ENCODE measurements at regions not wholly inside any gene's neighbourhood (a gene's known extent, or its start where the extent isn't known, plus 50 kb on each side); places are given as distances from the start of the nearest gene placed in this dataset.

GRCh38 chr5:98709681-98710080 lies 63.8 kb upstream of the RGMB start:
- TF ChIP-seq, protein P1, sequence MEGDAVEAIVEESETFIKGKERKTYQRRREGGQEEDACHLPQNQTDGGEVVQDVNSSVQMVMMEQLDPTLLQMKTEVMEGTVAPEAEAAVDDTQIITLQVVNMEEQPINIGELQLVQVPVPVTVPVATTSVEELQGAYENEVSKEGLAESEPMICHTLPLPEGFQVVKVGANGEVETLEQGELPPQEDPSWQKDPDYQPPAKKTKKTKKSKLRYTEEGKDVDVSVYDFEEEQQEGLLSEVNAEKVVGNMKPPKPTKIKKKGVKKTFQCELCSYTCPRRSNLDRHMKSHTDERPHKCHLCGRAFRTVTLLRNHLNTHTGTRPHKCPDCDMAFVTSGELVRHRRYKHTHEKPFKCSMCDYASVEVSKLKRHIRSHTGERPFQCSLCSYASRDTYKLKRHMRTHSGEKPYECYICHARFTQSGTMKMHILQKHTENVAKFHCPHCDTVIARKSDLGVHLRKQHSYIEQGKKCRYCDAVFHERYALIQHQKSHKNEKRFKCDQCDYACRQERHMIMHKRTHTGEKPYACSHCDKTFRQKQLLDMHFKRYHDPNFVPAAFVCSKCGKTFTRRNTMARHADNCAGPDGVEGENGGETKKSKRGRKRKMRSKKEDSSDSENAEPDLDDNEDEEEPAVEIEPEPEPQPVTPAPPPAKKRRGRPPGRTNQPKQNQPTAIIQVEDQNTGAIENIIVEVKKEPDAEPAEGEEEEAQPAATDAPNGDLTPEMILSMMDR (IDR thresholded peaks at IDR 0.05; ENCODE audit: unreplicated experiment) = no peak
- H3K4me1 Mint-ChIP-seq (ENCODE audit: insufficient read depth, unreplicated experiment) = no peaks in the 10 kb centered on the region
- H3K9me3 Mint-ChIP-seq (ENCODE audit: unreplicated experiment) = peaks cover 7% of the 10 kb centered on the region
- no peaks in the 10 kb centered on the region for H3K36me3 Mint-ChIP-seq (ENCODE audit: insufficient read depth, unreplicated experiment)
- ChIA-PET POLR2A (no interaction called here), CTCF (no interaction called here)
- DNase-seq (ENCODE audit: unreplicated experiment) = no peak
- H3K27ac Mint-ChIP-seq (ENCODE audit: low read depth, unreplicated experiment) = no peak overlapping the region
- no peaks in the 10 kb centered on the region for H3K27me3 Mint-ChIP-seq (ENCODE audit: insufficient read depth, unreplicated experiment)
- no peak overlapping the region for H3K4me3 Mint-ChIP-seq (ENCODE audit: unreplicated experiment)
- no TSS peak for BruUV-seq (replicated peaks)
- intact Hi-C loops (cut with micrococcal nuclease) = no loop called here

- CTCF ChIA-PET = interaction anchor here (0.8 kb wide), 1 partner anchor 77 kb away, joined by 3 read pairs; no protein-coding TSS in a partner anchor
- TF ChIP-seq, protein P1 (IDR thresholded peaks at IDR 0.05; ENCODE audit: unreplicated experiment) = no peak
- DNase-seq (ENCODE audit: unreplicated experiment) = no peak
- Mint-ChIP-seq H3K4me3 (ENCODE audit: unreplicated experiment) (no peak overlapping the region), H3K27ac (ENCODE audit: low read depth, unreplicated experiment) (no peak overlapping the region), H3K9me3 (ENCODE audit: unreplicated experiment) (no peaks in the 10 kb centered on the region), H3K4me1 (ENCODE audit: insufficient read depth, unreplicated experiment) (no peaks in the 10 kb centered on the region), H3K27me3 (ENCODE audit: insufficient read depth, unreplicated experiment) (no peaks in the 10 kb centered on the region), H3K36me3 (ENCODE audit: insufficient read depth, unreplicated experiment) (no peaks in the 10 kb centered on the region)
- intact Hi-C loops (cut with micrococcal nuclease) = no loop called here
- POLR2A ChIA-PET = no interaction called here
- BruUV-seq (replicated peaks) = no TSS peak
Measured at GRCh38 chr5:98713027-98713426, 60.4 kb upstream of the RGMB start.

GRCh38 chr5:98713856-98714255 lies 59.6 kb upstream of the RGMB start:
- Mint-ChIP-seq H3K9me3 (ENCODE audit: unreplicated experiment) (no peaks in the 10 kb centered on the region), H3K4me3 (ENCODE audit: unreplicated experiment) (no peak overlapping the region), H3K4me1 (ENCODE audit: insufficient read depth, unreplicated experiment) (no peaks in the 10 kb centered on the region), H3K36me3 (ENCODE audit: insufficient read depth, unreplicated experiment) (no peaks in the 10 kb centered on the region), H3K27me3 (ENCODE audit: insufficient read depth, unreplicated experiment) (no peaks in the 10 kb centered on the region), H3K27ac (ENCODE audit: low read depth, unreplicated experiment) (no peak overlapping the region)
- POLR2A ChIA-PET = no interaction called here
- CTCF ChIA-PET = interaction anchor here (0.7 kb wide), 1 partner anchor 1054 kb away, joined by 3 read pairs; no protein-coding TSS in a partner anchor
- TF ChIP-seq, protein P1 (IDR thresholded peaks at IDR 0.05; ENCODE audit: unreplicated experiment) = no peak
- BruUV-seq (replicated peaks) = no TSS peak
- no peak for DNase-seq (ENCODE audit: unreplicated experiment)
- intact Hi-C loops (cut with micrococcal nuclease) = no loop called here

DNA sequence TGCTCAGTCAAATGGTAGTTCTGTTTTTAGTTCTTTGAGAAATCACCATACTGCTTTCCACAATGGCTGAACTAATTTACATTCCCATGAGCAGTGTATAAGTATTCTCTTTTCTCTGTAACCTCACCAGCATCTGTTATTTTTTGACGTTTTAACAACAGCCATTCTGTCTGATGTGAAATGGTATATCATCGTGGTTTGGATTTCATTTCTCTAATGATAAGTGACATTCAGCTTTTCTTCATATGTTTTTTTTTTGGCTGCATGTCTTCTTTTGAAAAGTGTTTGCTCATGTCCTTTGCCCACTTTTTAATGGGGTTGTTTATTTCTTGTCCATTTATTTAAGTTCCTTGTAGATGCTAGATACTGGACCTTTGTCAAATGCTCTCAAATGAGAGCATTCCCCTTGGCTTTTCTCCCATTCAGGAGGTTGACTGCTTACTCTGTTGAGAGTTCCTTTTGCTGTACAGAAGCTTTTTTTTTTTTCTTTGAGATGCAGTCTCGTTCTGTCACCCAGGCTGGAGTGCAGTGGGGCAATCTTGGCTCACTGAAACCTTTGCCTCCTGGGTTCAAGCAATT lies 58.7 kb upstream of the RGMB start:
- no peaks in the 10 kb centered on the region for H3K27me3 Mint-ChIP-seq (ENCODE audit: insufficient read depth, unreplicated experiment)
- H3K27ac Mint-ChIP-seq (ENCODE audit: low read depth, unreplicated experiment) = no peak overlapping the region
- intact Hi-C loops (cut with micrococcal nuclease) = no loop called here
- TF ChIP-seq, protein P1 (IDR thresholded peaks at IDR 0.05; ENCODE audit: unreplicated experiment) = no peak
- CTCF ChIA-PET = interaction anchor here (0.7 to 0.8 kb wide), 2 partner anchors 54 to 1055 kb away, joined by 3 read pairs; no protein-coding TSS in a partner anchor
- no peak overlapping the region for H3K4me3 Mint-ChIP-seq (ENCODE audit: unreplicated experiment)
- BruUV-seq (replicated peaks) = no TSS peak
- no peak for DNase-seq (ENCODE audit: unreplicated experiment)
- no peaks in the 10 kb centered on the region for H3K9me3 Mint-ChIP-seq (ENCODE audit: unreplicated experiment)
- H3K4me1 Mint-ChIP-seq (ENCODE audit: insufficient read depth, unreplicated experiment) = no peaks in the 10 kb centered on the region
- POLR2A ChIA-PET = no interaction called here
- no peaks in the 10 kb centered on the region for H3K36me3 Mint-ChIP-seq (ENCODE audit: insufficient read depth, unreplicated experiment)
